Esophagus muscularis mucosa (tissue), 4 donors: ENCODE measurements at regions not wholly inside any gene's neighbourhood (a gene's known extent, or its start where the extent isn't known, plus 50 kb on each side); places are given as distances from the start of the nearest gene placed in this dataset.
A peak's percentile ranks its signal among the peaks of the same experiment; 100 is the strongest.

Experiments
- DNase-seq: peaks from one replicate; pipeline ENCODE4 v3.0.0-alpha.2; 2017; ENCODE audit errors: extremely low spot score
- H3K27ac ChIP-seq, 4 donors: fragments of 200-600 bp; sonication (generic); replicated peaks in 1 of 4; 1 replicate in 3 of 4; 2 replicates in 1 of 4; pipeline ENCODE4 v1.5.1; 2016 to 2019; ENCODE audit warnings: mild to moderate bottlenecking in 1 of 4
- H3K27me3 ChIP-seq, 4 donors: fragments of 200-600 bp; sonication (generic); one replicate each; pipeline versions ENCODE4 v1.5.1 to v1.6.0; 2016 to 2019
- H3K36me3 ChIP-seq, 4 donors: fragments of 200-600 bp; sonication (generic); one replicate each; pipeline ENCODE4 v1.5.1; 2016 to 2019
- H3K4me1 ChIP-seq, 4 donors: fragments of 200-600 bp; sonication (generic); one replicate each; pipeline ENCODE4 v1.5.1; 2016 to 2019
- H3K4me3 ChIP-seq, 4 donors: fragments of 200-600 bp; sonication (generic); 1 replicate in 2 of 4; 2 replicates in 2 of 4; pipeline ENCODE4 v1.5.1; 2016 to 2019; ENCODE audit warnings: mild to moderate bottlenecking in 4 of 4, moderate library complexity in 1 of 4
- H3K9me3 ChIP-seq, 4 donors: fragments of 200-600 bp; sonication (generic); 1 replicate in 3 of 4; 2 replicates in 1 of 4; pipeline ENCODE4 v1.5.1; 2016 to 2019
- CTCF ChIP-seq, 3 experiments: fragments of 200-600 bp in 2 of 3; fragments of 450-650 bp in 1 of 3; sonication (generic) in 2 of 3; IDR thresholded peaks; one replicate each; pipeline ENCODE4 v1.5.1; 2017 to 2019; ENCODE audit warnings: antibody characterized with exemption in 3 of 3, mild to moderate bottlenecking in 2 of 3, moderate library complexity in 1 of 3
- EP300 ChIP-seq: sonication (generic); formaldehyde crosslinking; IDR thresholded peaks from one replicate; pipeline ENCODE4 v1.6.1; 2017; ENCODE audit warnings: antibody characterized with exemption
- POLR2A ChIP-seq: fragments of 450-650 bp; IDR thresholded peaks from one replicate; pipeline ENCODE4 v1.6.1; 2017; ENCODE audit warnings: antibody characterized with exemption, moderate library complexity, mild to moderate bottlenecking, low read depth
- POLR2AphosphoS5 ChIP-seq, 2 donors: sonication (generic); formaldehyde crosslinking; IDR thresholded peaks; one replicate each; pipeline ENCODE4 v1.6.1; 2017; ENCODE audit warnings: antibody characterized with exemption in 2 of 2
- WGBS: methylation state at CpG from one replicate; pipeline ENCODE4 v1.1.5; 2018; 5-methylcytosine and 5-hydroxymethylcytosine counted together
- intact Hi-C: fragments of 100-400 bp; cut with DNase I; formaldehyde crosslinking; loops from one replicate; pipeline ENCODE4 v1.15.1; 2023

GRCh38 chr11:121723246-121723741 lies 270.5 kb upstream of the SORL1-AS1 start:
- DNase-seq: peak; percentile 91
- intact Hi-C loops: loop anchor here (5.0 to 10.0 kb wide), 2 partner anchors 66 to 482 kb away; no protein-coding TSS in a partner anchor
- TF ChIP-seq EP300: no peak
- no peak for TF ChIP-seq CTCF (IDR thresholded peaks at IDR 0.05)
- no peak for TF ChIP-seq POLR2A
- TF ChIP-seq POLR2AphosphoS5 (IDR thresholded peaks at IDR 0.05): peak in 1 of 2 donors; percentile 33
- no peaks in the 10 kb centered on the region for H3K9me3 ChIP-seq
- no peaks in the 10 kb centered on the region for H3K27me3 ChIP-seq
- H3K36me3 ChIP-seq: no peaks in the 10 kb centered on the region
- peak overlapping the region; percentile 48 to 62 (median 58) for H3K4me3 ChIP-seq
- WGBS: 17% methylated on average over 16 of the region's 16 CpGs
- H3K4me1 ChIP-seq: peaks cover 5 to 48% (median 35%) of the 10 kb centered on the region in 4 donors
- peak overlapping the region; percentile 90 to 95 (median 92) for H3K27ac ChIP-seq

GRCh38 chr11:121722431-121723245 lies 269.9 kb upstream of the SORL1-AS1 start:
- no peaks in the 10 kb centered on the region for H3K27me3 ChIP-seq
- DNase-seq: peak; percentile 96
- peak overlapping the region; percentile 90 to 95 (median 92) for H3K27ac ChIP-seq
- TF ChIP-seq POLR2AphosphoS5 (IDR thresholded peaks at IDR 0.05): peak; percentile 90 to 98
- peak; percentile 95 for TF ChIP-seq EP300
- peak; percentile 66 for TF ChIP-seq POLR2A
- peak in 1 of 3 experiments; percentile 20 for TF ChIP-seq CTCF (IDR thresholded peaks at IDR 0.05)
- 4% methylated on average over 27 of the region's 46 CpGs for WGBS
- H3K4me3 ChIP-seq: peak overlapping the region; percentile 48 to 62 (median 58)
- no peaks in the 10 kb centered on the region for H3K36me3 ChIP-seq
- H3K4me1 ChIP-seq: peaks cover 5 to 41% (median 32%) of the 10 kb centered on the region in 4 donors
- no peaks in the 10 kb centered on the region for H3K9me3 ChIP-seq
- intact Hi-C loops: loop anchor here (5.0 to 10.0 kb wide), 2 partner anchors 65 to 482 kb away; no protein-coding TSS in a partner anchor

GRCh38 chr11:121721961-121722360 lies 269.2 kb upstream of the SORL1-AS1 start:
- H3K27me3 ChIP-seq: no peaks in the 10 kb centered on the region
- intact Hi-C loops: loop anchor here (5.0 to 10.0 kb wide), 2 partner anchors 65 to 483 kb away; no protein-coding TSS in a partner anchor
- no peak for DNase-seq
- H3K9me3 ChIP-seq: no peaks in the 10 kb centered on the region
- peak overlapping the region; percentile 48 to 62 (median 58) for H3K4me3 ChIP-seq
- H3K36me3 ChIP-seq: no peaks in the 10 kb centered on the region
- H3K27ac ChIP-seq: peak overlapping the region; percentile 90 to 95 (median 92)
- peaks cover 5 to 34% (median 31%) of the 10 kb centered on the region in 4 donors for H3K4me1 ChIP-seq
- TF ChIP-seq POLR2A (no peak), CTCF (IDR thresholded peaks at IDR 0.05) (no peak), POLR2AphosphoS5 (IDR thresholded peaks at IDR 0.05) (no peak), EP300 (no peak)
- WGBS: 48% methylated on average over 7 of the region's 7 CpGs

- peaks cover 5 to 36% (median 33%) of the 10 kb centered on the region in 4 donors for H3K4me1 ChIP-seq
- no peaks in the 10 kb centered on the region for H3K9me3 ChIP-seq
- peak overlapping the region in 1 of 4 donors; percentile 48 for H3K4me3 ChIP-seq
- DNase-seq: no peak
- intact Hi-C loops: loop anchor here (5.0 to 10.0 kb wide), 2 partner anchors 64 to 483 kb away; no protein-coding TSS in a partner anchor
- H3K27ac ChIP-seq: peak overlapping the region; percentile 90 to 95 (median 92)
- H3K36me3 ChIP-seq: no peaks in the 10 kb centered on the region
- TF ChIP-seq EP300 (no peak), CTCF (IDR thresholded peaks at IDR 0.05) (no peak), POLR2AphosphoS5 (IDR thresholded peaks at IDR 0.05) (no peak), POLR2A (no peak)
- WGBS: 77% methylated on average over 3 of the region's 3 CpGs
- H3K27me3 ChIP-seq: no peaks in the 10 kb centered on the region
Measured at GRCh38 chr11:121721448-121721847, 268.7 kb upstream of the SORL1-AS1 start.
